Prostate gland (tissue), 2 donors: ENCODE measurements at regions not wholly inside any gene's neighbourhood (a gene's known extent, or its start where the extent isn't known, plus 50 kb on each side); places are given as distances from the start of the nearest gene placed in this dataset.
A peak's percentile ranks its signal among the peaks of the same experiment; 100 is the strongest.

Experiments
- DNase-seq: peaks from one replicate; pipeline ENCODE4 v3.0.0-alpha.2; 2019; ENCODE audit warnings: low spot score
- H3K27ac ChIP-seq, 2 donors: fragments of 200-600 bp; sonication (generic); 2 replicates each; pipeline ENCODE4 v1.5.1; 2017 to 2019
- H3K27me3 ChIP-seq: fragments of 200-600 bp; sonication (generic); replicated peaks from 2 replicates; pipeline ENCODE4 v1.5.1; 2019; ENCODE audit not compliant: insufficient read depth
- H3K36me3 ChIP-seq, 2 donors: fragments of 200-600 bp; sonication (generic); 1 replicate in 1 of 2; 2 replicates in 1 of 2; pipeline versions ENCODE4 v1.5.1 to v1.8.1; 2017 to 2019
- H3K4me1 ChIP-seq: fragments of 200-600 bp; sonication (generic); replicated peaks from 2 replicates; pipeline ENCODE4 v1.5.1; 2019
- H3K4me3 ChIP-seq, 2 donors: fragments of 200-600 bp; sonication (generic); 2 replicates each; pipeline ENCODE4 v1.5.1; 2017 to 2019
- H3K9me3 ChIP-seq: fragments of 200-600 bp; sonication (generic); 2 replicates; pipeline ENCODE4 v1.5.1; 2017
- CTCF ChIP-seq, 4 experiments: fragments of 200-600 bp in 2 of 4; fragments of 450-650 bp in 2 of 4; sonication (generic) in 2 of 4; IDR thresholded peaks; 1 replicate in 3 of 4; 2 replicates in 1 of 4; pipeline ENCODE4 v1.5.1; 2016 to 2019; ENCODE audit warnings: antibody characterized with exemption in 4 of 4, mild to moderate bottlenecking in 2 of 4, moderate library complexity in 2 of 4
- POLR2A ChIP-seq: fragments of 450-650 bp; IDR thresholded peaks from one replicate; pipeline ENCODE4 v1.6.1; 2016; ENCODE audit warnings: antibody characterized with exemption, mild to moderate bottlenecking
- POLR2AphosphoS5 ChIP-seq: sonication (generic); formaldehyde crosslinking; IDR thresholded peaks from one replicate; pipeline ENCODE4 v1.6.1; 2017; ENCODE audit warnings: antibody characterized with exemption
- WGBS: methylation state at CpG from one replicate; pipeline ENCODE4 v1.1.5; 2018; 5-methylcytosine and 5-hydroxymethylcytosine counted together
- intact Hi-C: fragments of 100-400 bp; cut with DNase I; formaldehyde crosslinking; loops from one replicate; pipeline ENCODE4 v1.14.2; 2022

GRCh38 chr6:167677422-167677789 is 149.3 kb upstream of the AFDN start:
- Histone ChIP-seq H3K9me3 (no peaks in the 10 kb centered on the region), H3K27me3 (no peaks in the 10 kb centered on the region), H3K36me3 (no peaks in the 10 kb centered on the region), H3K4me3 (no peak overlapping the region), H3K27ac (no peak overlapping the region), H3K4me1 (no peaks in the 10 kb centered on the region)
- WGBS: 89% methylated on average over 9 of the region's 9 CpGs
- intact Hi-C loops: no loop called here
- TF ChIP-seq CTCF (IDR thresholded peaks at IDR 0.05) (no peak), POLR2AphosphoS5 (no peak), POLR2A (no peak)
- DNase-seq: no peak

GRCh38 chr6:167678102-167679101 is 148.3 kb upstream of the AFDN start:
- Histone ChIP-seq H3K4me1 (no peaks in the 10 kb centered on the region), H3K9me3 (no peaks in the 10 kb centered on the region), H3K4me3 (peak overlapping the region; percentile 5 to 25), H3K36me3 (no peaks in the 10 kb centered on the region), H3K27ac (no peak overlapping the region), H3K27me3 (no peaks in the 10 kb centered on the region)
- TF ChIP-seq POLR2AphosphoS5 (no peak), CTCF (IDR thresholded peaks at IDR 0.05) (no peak), POLR2A (no peak)
- DNase-seq: peak; percentile 25
- intact Hi-C loops: no loop called here
- WGBS: 8% methylated on average over 55 of the region's 62 CpGs

- no peak for DNase-seq
- Histone ChIP-seq H3K36me3 (no peaks in the 10 kb centered on the region), H3K27ac (no peak overlapping the region), H3K4me1 (no peaks in the 10 kb centered on the region), H3K27me3 (no peaks in the 10 kb centered on the region), H3K9me3 (no peaks in the 10 kb centered on the region), H3K4me3 (peak overlapping the region in 1 of 2 donors; percentile 25)
- TF ChIP-seq POLR2AphosphoS5: no peak
- no peak for TF ChIP-seq CTCF (IDR thresholded peaks at IDR 0.05)
- no peak for TF ChIP-seq POLR2A
- intact Hi-C loops: no loop called here
- WGBS: 73% methylated on average over 12 of the region's 12 CpGs
Measured at GRCh38 chr6:167679122-167679736, 147.5 kb upstream of the AFDN start.

GRCh38 chr6:167679790-167680604 is 146.7 kb upstream of the AFDN start:
- Histone ChIP-seq H3K9me3 (no peaks in the 10 kb centered on the region), H3K4me1 (no peaks in the 10 kb centered on the region), H3K36me3 (no peaks in the 10 kb centered on the region), H3K27ac (no peak overlapping the region), H3K27me3 (no peaks in the 10 kb centered on the region), H3K4me3 (no peak overlapping the region)
- DNase-seq: no peak
- 97% methylated on average over 15 of the region's 15 CpGs for WGBS
- no peak for TF ChIP-seq CTCF (IDR thresholded peaks at IDR 0.05)
- no peak for TF ChIP-seq POLR2AphosphoS5
- no peak for TF ChIP-seq POLR2A
- intact Hi-C loops: no loop called here
